Spleen (tissue), 11 donors: ENCODE measurements at regions not wholly inside any gene's neighbourhood (a gene's known extent, or its start where the extent isn't known, plus 50 kb on each side); places are given as distances from the start of the nearest gene placed in this dataset.

Source experiments
- DNase-seq: peaks from one replicate; pipeline ENCODE4 v3.0.0-alpha.2; 2020
- H3K27ac ChIP-seq, 8 donors: fragments of 200-600 bp; sonication (generic) in 7 of 8; 1 replicate in 4 of 8; 2 replicates in 4 of 8; pipeline versions ENCODE4 v1.5.0 to v1.8.0; 2016 to 2021; ENCODE audit warnings: inconsistent platforms in 4 of 8, mild to moderate bottlenecking in 4 of 8, moderate library complexity in 1 of 8
- H3K27me3 ChIP-seq, 7 donors: fragments of 200-600 bp; sonication (generic) in 6 of 7; replicated peaks in 1 of 7; 1 replicate in 4 of 7; 2 replicates in 3 of 7; pipeline versions ENCODE4 v1.5.0 to v1.8.0; 2016 to 2021; ENCODE audit warnings: inconsistent platforms in 3 of 7, mild to moderate bottlenecking in 1 of 7
- H3K36me3 ChIP-seq, 6 donors: fragments of 200-600 bp; sonication (generic) in 5 of 6; 1 replicate in 4 of 6; 2 replicates in 2 of 6; pipeline versions ENCODE4 v1.5.0 to v1.8.0; 2016 to 2021; ENCODE audit warnings: inconsistent platforms in 2 of 6
- H3K4me1 ChIP-seq, 6 donors: fragments of 200-600 bp; sonication (generic) in 5 of 6; 1 replicate in 3 of 6; 2 replicates in 3 of 6; pipeline versions ENCODE4 v1.5.0 to v1.8.0; 2016 to 2021; ENCODE audit warnings: inconsistent platforms in 3 of 6
- H3K4me3 ChIP-seq, 8 donors: fragments of 200-600 bp; sonication (generic) in 7 of 8; 1 replicate in 4 of 8; 2 replicates in 4 of 8; pipeline versions ENCODE4 v1.5.0 to v1.8.0; 2016 to 2021; ENCODE audit warnings: inconsistent platforms in 4 of 8, mild to moderate bottlenecking in 4 of 8, moderate library complexity in 2 of 8
- H3K9me3 ChIP-seq, 8 donors: fragments of 200-600 bp; sonication (generic) in 7 of 8; 1 replicate in 4 of 8; 2 replicates in 4 of 8; pipeline versions ENCODE4 v1.5.0 to v1.8.0; 2016 to 2021; ENCODE audit warnings: inconsistent platforms in 4 of 8
- CTCF ChIP-seq, 11 experiments: fragments of 200-600 bp in 7 of 11; fragments of 450-650 bp in 4 of 11; sonication (generic) in 4 of 11; IDR thresholded peaks in 8 of 11; conservative IDR thresholded peaks in 3 of 11; 1 replicate in 7 of 11; 2 replicates in 4 of 11; pipeline versions ENCODE4 v1.4.0 to v1.8.0; 2016 to 2021; ENCODE audit warnings: antibody characterized with exemption in 11 of 11, inconsistent platforms in 4 of 11, mild to moderate bottlenecking in 1 of 11
- POLR2A ChIP-seq, 3 donors: fragments of 450-650 bp; IDR thresholded peaks; one replicate each; pipeline ENCODE4 v1.5.1; 2017; ENCODE audit warnings: antibody characterized with exemption in 3 of 3, mild to moderate bottlenecking in 1 of 3
- POLR2AphosphoS5 ChIP-seq, 3 donors: sonication (generic); formaldehyde crosslinking; IDR thresholded peaks; one replicate each; pipeline ENCODE4 v1.5.1; 2017; ENCODE audit warnings: antibody characterized with exemption in 3 of 3
- WGBS, 5 donors: extraction: QIAGEN DNeasy Blood & Tissue Kit in 3 of 5; methylation state at CpG; one replicate each; pipeline versions ENCODE4 v1.1.5 to v1.1.7; 2013 to 2018; 5-methylcytosine and 5-hydroxymethylcytosine counted together
- intact Hi-C: fragments of 100-400 bp; cut with DNase I; formaldehyde crosslinking; loops from one replicate; pipeline ENCODE4 v1.15.0; 2023; ENCODE audit warnings: low total_unique reads
- donor health status: healthy with polysubstance abuse.
- donor health status: DM: no; HTN: no; CAD: no; lungs with moderate emphysema.
- donor health status: DM: no; HTN: no; CAD: no.
- donor health status: Bipolar disorder and iron deficiency.
- donor health status: healthy.
- donor health status: DM: no; HTN: no; CAD: no.
- donor health status: DM: yes; HTN: yes; CAD: no.

GRCh38 chrX:5753291-5753690 lies 475.4 kb downstream of the NLGN4X start:
- H3K4me1 ChIP-seq = no peaks in the 10 kb centered on the region
- no peak overlapping the region for H3K27ac ChIP-seq
- H3K27me3 ChIP-seq = no peaks in the 10 kb centered on the region
- DNase-seq = no peak
- H3K36me3 ChIP-seq = no peaks in the 10 kb centered on the region
- no peak for TF ChIP-seq POLR2AphosphoS5 (IDR thresholded peaks at IDR 0.05)
- TF ChIP-seq POLR2A (IDR thresholded peaks at IDR 0.05) = no peak
- TF ChIP-seq CTCF (IDR thresholded peaks at IDR 0.05 in 8 of 11, conservative IDR thresholded peaks at IDR 0.05 in 3 of 11) = no peak
- intact Hi-C loops = no loop called here
- no peak overlapping the region for H3K4me3 ChIP-seq
- H3K9me3 ChIP-seq = peaks cover 0 to 4% (median 0%) of the 10 kb centered on the region in 8 donors
- WGBS, 5 donors = 56 to 69% (median 61%) methylated on average over 4 of the region's 4 CpGs

DNA sequence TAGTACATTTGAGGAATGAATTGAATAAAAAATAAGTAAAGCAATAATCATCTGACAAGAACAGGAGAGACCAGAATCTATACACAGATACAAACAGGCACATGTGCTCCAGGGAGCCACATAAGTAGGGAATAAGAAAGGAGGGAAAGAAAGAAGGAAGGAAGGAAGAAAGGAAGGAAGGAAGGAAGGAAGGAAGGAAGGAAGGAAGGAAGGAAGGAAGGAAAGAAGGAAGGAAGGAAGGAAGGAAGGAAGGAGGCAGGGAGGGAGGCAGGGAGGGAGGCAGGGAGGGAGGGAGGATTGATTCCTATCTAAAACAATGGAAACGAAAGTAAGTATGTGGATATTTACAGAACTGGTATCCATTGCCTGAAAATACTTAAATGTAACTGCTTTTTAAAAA lies 475.8 kb downstream of the NLGN4X start:
- no peak for DNase-seq
- intact Hi-C loops = no loop called here
- Histone ChIP-seq H3K36me3 (no peaks in the 10 kb centered on the region), H3K4me3 (no peak overlapping the region), H3K9me3 (peaks cover 0 to 4% (median 0%) of the 10 kb centered on the region in 8 donors), H3K27me3 (no peaks in the 10 kb centered on the region), H3K4me1 (no peaks in the 10 kb centered on the region), H3K27ac (no peak overlapping the region)
- TF ChIP-seq POLR2A (IDR thresholded peaks at IDR 0.05) = no peak
- no peak for TF ChIP-seq CTCF (IDR thresholded peaks at IDR 0.05 in 8 of 11, conservative IDR thresholded peaks at IDR 0.05 in 3 of 11)
- no peak for TF ChIP-seq POLR2AphosphoS5 (IDR thresholded peaks at IDR 0.05)
- 77 to 94% (median 89%) methylated on average over 1 of the region's 1 CpG for WGBS, 5 donors

DNA sequence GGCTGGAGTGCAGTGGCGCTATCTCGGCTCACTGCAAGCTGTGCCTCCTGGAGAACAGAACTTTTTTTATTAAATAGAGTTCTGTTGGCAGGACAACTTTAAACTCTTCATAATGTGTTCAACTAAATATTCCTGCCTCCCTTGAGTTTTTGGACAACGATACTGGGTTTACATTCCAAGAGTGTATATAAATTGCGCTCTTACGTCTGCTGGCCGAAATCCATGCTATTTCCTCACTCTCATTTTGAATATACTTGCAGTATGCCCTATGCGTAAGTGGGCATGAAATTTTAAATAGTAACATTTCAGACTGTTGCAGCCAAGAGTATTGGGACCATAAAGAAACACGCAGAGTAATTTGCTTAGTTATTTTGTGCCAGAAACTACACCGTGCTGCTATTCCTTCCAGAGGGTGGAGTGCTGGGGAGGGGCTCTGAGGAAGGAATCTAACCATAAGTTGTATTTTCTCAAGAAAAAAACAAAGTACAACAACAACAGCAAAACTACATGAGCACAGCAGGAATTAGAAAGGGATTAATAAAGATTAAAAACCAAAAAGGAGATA lies 480.0 kb downstream of the NLGN4X start:
- no peaks in the 10 kb centered on the region for H3K36me3 ChIP-seq
- no peaks in the 10 kb centered on the region for H3K4me1 ChIP-seq
- H3K27ac ChIP-seq = no peak overlapping the region
- no peak overlapping the region for H3K4me3 ChIP-seq
- intact Hi-C loops = no loop called here
- no peaks in the 10 kb centered on the region for H3K27me3 ChIP-seq
- peaks cover 0 to 4% (median 0%) of the 10 kb centered on the region in 8 donors for H3K9me3 ChIP-seq
- 78 to 88% (median 84%) methylated on average over 9 of the region's 9 CpGs for whole genome bisulfite sequencing, 5 donors
- no peak for DNase-seq
- TF ChIP-seq POLR2A (IDR thresholded peaks at IDR 0.05) = no peak
- no peak for TF ChIP-seq CTCF (IDR thresholded peaks at IDR 0.05 in 8 of 11, conservative IDR thresholded peaks at IDR 0.05 in 3 of 11)
- no peak for TF ChIP-seq POLR2AphosphoS5 (IDR thresholded peaks at IDR 0.05)

DNA sequence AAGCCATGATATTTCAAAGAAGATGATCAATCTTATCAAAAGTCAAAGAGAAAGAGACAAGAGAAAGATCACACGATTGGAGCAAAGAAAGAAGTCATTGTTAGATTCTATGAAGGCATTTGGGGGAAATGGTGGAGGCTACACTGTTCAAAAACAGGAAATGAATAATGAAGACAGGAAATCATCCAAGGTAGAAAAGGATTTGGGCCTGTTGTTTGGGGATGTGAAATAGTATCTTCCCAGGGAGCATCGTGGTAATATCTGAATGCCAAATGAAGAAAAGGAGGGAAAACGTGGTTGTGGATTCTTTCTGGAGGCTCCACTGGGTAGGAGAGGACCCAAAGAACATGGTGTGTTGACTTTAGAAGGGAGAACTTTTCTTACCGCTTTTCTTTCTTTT lies 482.4 kb downstream of the NLGN4X start:
- H3K27me3 ChIP-seq = no peaks in the 10 kb centered on the region
- no peaks in the 10 kb centered on the region for H3K4me1 ChIP-seq
- no peak for DNase-seq
- intact Hi-C loops = no loop called here
- H3K9me3 ChIP-seq = peaks cover 0 to 1% (median 0%) of the 10 kb centered on the region in 8 donors
- H3K4me3 ChIP-seq = no peak overlapping the region
- 56 to 75% (median 69%) methylated on average over 4 of the region's 4 CpGs for WGBS, 5 donors
- TF ChIP-seq POLR2A (IDR thresholded peaks at IDR 0.05) = no peak
- no peak for TF ChIP-seq CTCF (IDR thresholded peaks at IDR 0.05 in 8 of 11, conservative IDR thresholded peaks at IDR 0.05 in 3 of 11)
- no peak overlapping the region for H3K27ac ChIP-seq
- H3K36me3 ChIP-seq = no peaks in the 10 kb centered on the region
